AG10803 (cell line): ENCODE measurements at regions not wholly inside any gene's neighbourhood (a gene's known extent, or its start where the extent isn't known, plus 50 kb on each side); places are given as distances from the start of the nearest gene placed in this dataset.
"Not testable (repeated sequence)": the region's sequence is repeated elsewhere in the genome, so short reads cannot be mapped to it uniquely, and the experiment has no call there.

ENCODE experiments used
- DNase-seq: peaks from one replicate; pipeline ENCODE4 v3.0.0; 2010; ENCODE audit warnings: low read depth
- H3K4me3 ChIP-seq: 2 replicates; pipeline ENCODE4 v1.5.1; 2011; ENCODE audit warnings: mild to moderate bottlenecking, low read length, control low read depth
- CTCF ChIP-seq: conservative IDR thresholded peaks from 2 replicates; pipeline ENCODE4 v1.5.1; 2011; ENCODE audit warnings: mild to moderate bottlenecking, low read length, control low read depth, inconsistent platforms

DNA sequence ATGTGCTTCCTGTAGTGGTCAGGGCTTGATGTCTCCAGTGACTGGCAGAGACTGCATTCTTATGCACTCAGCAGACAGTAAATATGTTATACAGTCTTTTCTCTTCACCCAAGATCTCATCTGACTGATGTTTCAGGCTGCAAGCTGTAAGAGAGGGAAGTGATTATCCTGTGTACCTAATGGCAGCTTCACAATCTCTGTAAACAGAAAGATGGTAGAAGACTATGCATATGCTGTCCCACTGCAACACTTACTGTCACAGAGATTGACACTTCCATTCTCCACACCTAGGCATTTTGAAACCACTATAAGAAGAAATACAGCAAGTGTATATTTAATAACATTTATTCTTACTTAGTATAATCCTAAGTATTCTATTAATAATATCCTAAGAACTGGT, 97.6 kb upstream of the ANXA1 start:
- DNase-seq = no peak
- TF ChIP-seq CTCF = no peak
- no peak overlapping the region for H3K4me3 ChIP-seq

DNA sequence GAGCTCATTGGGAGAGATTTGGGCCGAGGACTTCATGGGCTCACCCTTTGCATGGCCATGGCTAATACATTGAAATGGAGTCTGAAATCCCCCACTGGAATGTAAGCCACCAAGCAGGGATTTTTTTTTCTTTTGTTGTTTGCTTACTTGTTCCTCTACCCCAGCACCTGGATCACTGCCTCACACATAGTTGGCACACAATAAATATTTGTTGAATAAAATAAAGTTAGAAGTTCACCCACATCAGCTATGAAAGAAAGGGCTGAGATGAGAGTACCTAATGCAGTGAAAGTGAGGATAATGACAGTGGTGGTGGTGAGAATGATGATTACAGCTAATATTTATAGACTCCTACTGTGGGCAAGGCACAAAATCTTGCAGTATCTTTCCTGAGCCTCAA, 98.1 kb upstream of the ANXA1 start:
- no peak overlapping the region for H3K4me3 ChIP-seq
- no peak for TF ChIP-seq CTCF
- DNase-seq = no peak

- no peak for DNase-seq
- TF ChIP-seq CTCF = no peak
- H3K4me3 ChIP-seq = no peak overlapping the region
Measured at GRCh38 chr9:73050887-73051550, 98.2 kb upstream of the ALDH1A1 start.

- H3K4me3 ChIP-seq = no peak overlapping the region
- DNase-seq = peak; percentile 70
- TF ChIP-seq CTCF = peak; percentile 42
Measured at GRCh38 chr9:73050065-73050816, 97.4 kb upstream of the ALDH1A1 start.

DNA sequence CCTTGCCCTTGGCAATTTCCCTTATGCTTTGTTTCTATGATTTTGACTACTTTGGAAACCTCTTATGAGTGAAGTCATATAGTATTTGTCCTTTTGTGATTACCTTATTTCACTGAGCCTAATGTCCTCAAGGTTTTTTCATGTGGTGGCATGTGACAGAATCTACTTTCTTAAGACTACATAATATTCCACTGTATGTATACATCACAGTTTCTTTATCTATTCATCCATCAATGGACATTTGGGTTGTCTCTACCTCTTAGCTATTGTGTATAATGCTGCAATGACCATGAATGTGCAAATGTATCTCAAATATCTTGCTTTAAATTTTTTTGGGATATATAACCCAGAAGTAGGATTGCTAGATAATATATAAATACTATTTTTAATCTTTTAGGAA, 96.4 kb upstream of the ALDH1A1 start:
- no peak overlapping the region for H3K4me3 ChIP-seq
- no peak for DNase-seq
- TF ChIP-seq CTCF = no peak

- no peak for DNase-seq
- no peak for TF ChIP-seq CTCF
- no peak overlapping the region for H3K4me3 ChIP-seq
Measured at GRCh38 chr9:73046769-73047168, 93.9 kb upstream of the ALDH1A1 start.

DNA sequence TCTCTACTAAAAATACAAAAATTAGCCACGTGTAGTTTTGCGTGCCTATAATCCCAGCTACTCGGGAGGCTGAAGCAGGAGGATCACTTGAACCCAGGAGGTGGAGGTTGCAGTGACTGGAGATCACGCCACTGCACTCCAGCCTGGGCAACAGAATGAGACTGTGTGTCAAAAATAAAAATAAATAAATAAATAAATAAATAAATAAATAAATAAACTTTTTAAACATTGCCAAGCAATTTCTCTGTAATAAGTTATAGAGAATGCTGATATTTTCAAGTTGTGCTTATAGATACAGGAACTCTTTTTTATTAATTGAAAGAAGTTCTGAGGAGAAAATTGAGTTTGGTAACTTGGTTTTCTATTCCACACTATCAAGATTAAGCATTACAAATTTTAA, 91.9 kb upstream of the ALDH1A1 start:
- DNase-seq = not testable (repeated sequence)

More for the DNA sequence above, 91.9 kb upstream of the ALDH1A1 start:
- H3K4me3 ChIP-seq = not testable (repeated sequence)
